Left lobe of liver (tissue), 2 donors: ENCODE measurements at regions not wholly inside any gene's neighbourhood (a gene's known extent, or its start where the extent isn't known, plus 50 kb on each side); places are given as distances from the start of the nearest gene placed in this dataset.
"Not testable (repeated sequence)": the region's sequence is repeated elsewhere in the genome, so short reads cannot be mapped to it uniquely, and the experiment has no call there.

Experiments used
- ATAC-seq: fragments of 200-7000 bp; cut with Tn5 transposase; one replicate; pipeline ENCODE4 v1.9.1; 2020; ENCODE audit warnings: mild to moderate bottlenecking, moderate library complexity
- DNase-seq: peaks from one replicate; pipeline ENCODE4 v3.0.0-alpha.2; 2020; ENCODE audit warnings: low spot score
- donor health status: DM: no; HTN: no; CAD: no; lungs with moderate emphysema.
- donor health status: DM: no; HTN: yes; CAD: no.

DNA sequence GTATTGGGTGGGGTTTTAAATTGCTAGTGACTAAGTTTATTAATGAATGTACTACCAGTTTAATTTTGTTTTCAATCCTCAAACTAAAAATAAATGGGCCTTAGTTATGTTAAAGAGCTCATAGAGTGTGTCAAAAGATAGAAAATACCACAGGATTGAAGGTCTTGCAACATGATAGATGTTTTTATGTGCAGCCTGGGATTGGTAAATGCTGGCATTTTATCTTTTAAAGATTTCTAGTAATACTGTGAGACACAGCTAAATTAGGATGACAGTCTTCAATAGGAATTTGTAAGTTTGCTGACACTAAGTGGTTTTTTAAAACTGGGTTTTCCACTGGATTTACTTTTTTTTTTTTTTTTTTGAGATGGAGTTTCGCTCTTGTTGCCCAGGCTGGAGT, 122.3 kb downstream of the HAUS1 start:
- no peak for ATAC-seq
- DNase-seq: no peak

DNA sequence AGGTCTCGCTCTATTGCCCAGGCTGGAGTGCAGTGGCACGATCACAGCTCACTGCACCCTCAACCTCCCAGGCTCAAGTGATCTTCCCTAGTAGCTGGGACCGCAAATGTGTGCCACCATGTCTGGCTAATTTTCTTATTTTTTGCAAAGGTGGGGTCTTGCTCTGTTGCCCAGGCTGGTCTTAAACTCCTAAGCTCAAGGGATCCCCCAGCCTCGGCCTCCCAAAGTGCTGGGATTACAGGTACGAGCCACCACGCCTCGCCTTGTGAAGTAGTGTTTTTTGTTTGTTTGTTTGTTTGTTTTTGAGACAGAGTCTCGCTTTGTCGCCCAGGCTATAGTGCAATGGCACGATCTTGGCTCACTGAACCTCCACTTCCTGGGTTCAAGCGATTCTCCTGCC, 125.5 kb downstream of the HAUS1 start:
- not testable (repeated sequence) for DNase-seq, ATAC-seq

DNA sequence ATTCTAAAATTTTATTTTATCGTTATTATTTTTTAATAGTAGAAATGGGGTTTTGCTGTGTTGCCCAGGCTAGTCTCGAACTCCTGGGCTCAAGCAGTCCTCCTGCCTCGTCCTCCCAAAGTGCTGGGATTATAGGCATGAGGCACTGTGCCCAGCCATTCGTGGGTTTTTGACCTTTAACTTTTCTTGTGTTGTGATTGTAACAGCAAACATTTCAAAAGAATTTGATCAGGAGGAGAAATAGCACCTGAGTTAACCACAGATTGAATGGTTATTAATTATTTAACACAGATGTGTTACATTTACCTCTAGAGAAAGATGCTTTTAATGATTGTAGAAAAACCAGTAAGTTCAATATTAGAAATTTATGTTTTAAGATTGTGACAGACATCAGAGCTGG, 132.0 kb downstream of the HAUS1 start:
- no peak for DNase-seq
- ATAC-seq: peak; percentile 32

DNA sequence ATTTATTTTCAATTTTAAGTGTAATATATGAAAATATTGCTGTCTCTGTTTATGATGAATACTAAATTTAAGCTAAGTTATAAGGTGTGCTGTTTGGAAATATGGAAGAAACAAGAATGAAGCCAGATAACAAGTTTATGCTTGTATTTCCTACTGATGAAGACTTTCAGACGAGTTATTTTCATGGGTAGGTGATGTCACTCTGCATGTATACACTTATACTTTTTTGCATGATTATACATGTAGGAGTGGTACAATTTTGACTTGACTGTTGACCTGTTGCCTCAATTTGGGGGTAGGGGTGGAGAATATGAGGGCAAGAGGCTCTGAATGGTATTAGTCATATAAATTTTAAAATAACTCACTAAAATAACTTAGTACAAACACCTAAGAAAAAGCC, 133.7 kb downstream of the HAUS1 start:
- DNase-seq (no peak), ATAC-seq (no peak)

DNA sequence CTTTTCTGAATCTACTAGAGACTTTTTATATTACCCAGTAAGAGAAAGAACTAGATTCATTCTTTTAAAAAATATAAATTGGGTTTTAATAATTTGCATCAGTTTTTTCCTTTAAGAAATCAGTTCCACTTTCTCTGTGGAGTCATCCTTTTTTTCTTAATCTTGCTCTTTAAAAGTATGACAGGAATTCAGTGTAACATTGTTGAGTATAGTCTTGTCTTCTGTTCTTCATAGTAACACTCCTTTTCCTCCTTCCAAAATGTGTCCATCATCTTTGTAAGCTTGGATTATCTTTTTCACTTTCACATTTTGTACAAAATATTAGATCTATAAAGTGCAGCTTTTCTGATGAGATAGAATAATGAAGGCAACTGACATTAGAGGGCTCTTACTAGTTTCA, 135.4 kb downstream of the HAUS1 start:
- no peak for ATAC-seq

DNA sequence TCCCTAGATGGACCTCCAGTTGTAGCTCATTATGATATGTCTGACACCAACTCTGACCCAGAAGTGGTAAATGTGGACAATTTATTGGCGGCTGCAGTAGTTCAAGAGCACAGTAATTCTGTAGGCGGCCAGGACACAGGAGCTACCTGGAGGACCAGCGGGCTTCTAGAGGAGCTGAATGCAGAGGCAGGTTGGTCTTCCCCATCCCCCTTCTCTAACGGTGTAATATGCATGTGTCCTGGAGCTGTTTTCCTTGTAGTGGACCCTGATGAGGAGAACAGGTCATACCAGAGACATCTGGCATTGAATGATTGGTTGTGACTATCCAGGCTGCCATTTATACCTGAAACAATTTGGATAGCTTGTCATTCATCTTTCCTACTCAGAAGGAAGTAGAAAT, 135.8 kb downstream of the HAUS1 start:
- ATAC-seq (no peak), DNase-seq (no peak)

More for the DNA sequence above, 135.4 kb downstream of the HAUS1 start:
- DNase-seq: no peak

DNA sequence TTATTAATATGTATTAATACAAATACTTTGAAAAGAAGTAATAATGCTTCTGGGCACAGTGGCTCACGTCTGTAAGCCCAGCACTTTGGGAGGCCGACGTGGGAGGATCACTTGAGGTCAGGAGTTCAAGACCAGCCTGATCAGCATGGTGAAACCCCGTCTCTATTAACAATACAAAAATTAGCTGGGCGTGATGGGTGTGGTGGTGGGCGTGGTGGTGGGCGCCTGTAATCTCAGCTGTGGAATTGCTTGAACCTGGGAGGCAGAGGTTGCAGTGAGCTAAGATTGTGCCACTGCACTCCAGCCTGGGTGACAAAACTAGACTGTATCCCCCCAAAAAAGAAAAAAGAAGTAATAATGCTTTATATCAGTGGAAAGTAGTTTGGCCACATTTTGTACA, 137.2 kb downstream of the HAUS1 start:
- not testable (repeated sequence) for ATAC-seq, DNase-seq

DNA sequence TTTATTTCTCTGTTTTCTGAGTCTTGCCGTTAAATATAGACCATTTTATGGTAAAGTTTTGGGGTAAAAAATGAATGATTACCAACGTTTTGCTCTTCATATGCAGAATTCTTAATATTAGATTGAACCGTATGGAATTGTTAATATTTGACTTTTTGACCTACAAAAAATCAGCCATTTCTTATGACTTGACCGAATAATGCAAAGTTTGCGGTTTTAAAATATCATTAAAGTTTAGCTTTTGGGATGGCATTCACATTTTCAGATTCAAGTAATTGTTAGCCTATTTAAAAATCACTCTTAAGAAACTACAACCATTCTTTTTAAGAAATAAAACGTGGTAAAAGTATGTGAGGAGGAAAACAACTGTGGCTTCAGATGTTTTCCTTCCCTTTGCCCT, 138.0 kb downstream of the HAUS1 start:
- ATAC-seq: no peak
- DNase-seq: no peak

DNA sequence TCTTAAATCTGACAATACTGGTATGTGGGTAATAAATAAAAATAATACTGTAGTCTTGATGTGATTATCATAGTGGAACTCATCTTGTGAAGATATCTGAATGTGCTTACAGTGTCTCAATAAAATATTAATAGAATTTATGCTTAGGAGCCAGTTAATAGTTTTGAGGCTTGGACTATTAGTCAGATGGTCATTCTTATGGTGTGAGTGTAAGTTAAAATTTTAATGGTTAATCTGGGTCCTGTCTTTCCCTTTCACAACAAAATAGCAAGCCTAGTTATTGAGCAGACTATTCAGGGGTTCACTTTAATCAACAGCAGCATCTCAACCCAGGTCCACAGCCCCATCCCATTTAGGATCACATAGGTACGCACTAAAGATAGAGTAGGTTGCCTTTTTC, 138.9 kb downstream of the HAUS1 start:
- no peak for ATAC-seq

DNA sequence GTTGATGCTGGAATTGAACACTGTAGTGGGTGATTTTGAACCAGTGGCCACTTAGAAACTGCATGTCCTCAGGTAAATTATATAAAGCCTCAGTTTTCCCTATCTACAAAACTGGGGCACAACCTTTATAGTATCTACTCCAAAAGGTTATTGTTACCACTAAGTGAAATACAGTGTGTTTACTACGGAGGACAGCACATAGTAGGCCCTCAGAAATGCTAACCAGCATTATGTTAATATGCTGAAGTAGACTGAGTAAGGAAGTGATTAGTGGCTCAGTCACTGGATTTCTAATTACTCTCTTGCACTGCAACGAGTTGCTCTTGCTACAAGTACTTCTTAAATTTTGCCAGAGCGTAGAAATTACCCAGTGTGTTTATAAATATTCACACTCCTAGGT, 139.5 kb downstream of the HAUS1 start:
- ATAC-seq (no peak), DNase-seq (no peak)

More for the DNA sequence above, 138.9 kb downstream of the HAUS1 start:
- DNase-seq: no peak

DNA sequence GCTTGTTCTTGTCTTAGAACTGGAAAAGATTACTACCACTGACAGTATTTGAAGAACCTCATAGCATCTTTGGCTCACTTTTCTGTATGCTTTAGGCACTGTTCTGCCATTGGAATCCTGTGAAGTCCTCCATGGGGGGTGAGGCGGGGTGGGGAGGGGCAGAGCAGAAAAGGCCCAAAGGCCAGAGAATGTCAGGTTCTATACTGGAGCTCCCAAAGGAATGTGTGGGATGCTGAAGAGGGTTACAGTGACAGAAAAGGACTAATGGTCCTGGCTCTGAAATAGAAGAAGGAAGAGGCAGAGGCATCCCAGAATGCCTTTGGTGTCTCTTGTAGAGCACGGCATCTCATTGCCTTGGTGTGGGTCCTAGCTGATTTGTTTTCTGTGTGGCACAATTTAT, 141.9 kb downstream of the HAUS1 start:
- DNase-seq: no peak
- ATAC-seq: no peak

DNA sequence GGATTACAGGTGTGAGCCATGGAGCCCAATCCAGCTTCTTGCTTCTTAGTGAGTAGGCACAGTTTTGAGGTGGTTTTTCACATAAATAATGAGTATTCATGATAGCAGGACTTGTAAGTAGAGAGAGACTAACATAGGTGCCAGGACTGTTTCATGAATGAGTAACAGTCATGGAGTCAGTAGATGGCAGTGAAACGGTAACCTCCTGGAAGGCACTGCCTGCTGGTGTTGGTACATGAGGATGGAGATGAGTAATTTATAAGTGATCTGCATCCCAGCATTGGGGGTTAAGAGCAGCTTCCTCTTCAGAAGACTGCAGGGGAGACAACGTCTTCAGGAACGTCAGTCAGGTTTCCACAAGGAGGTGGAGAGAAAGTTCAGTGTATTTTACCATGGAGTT, 143.8 kb downstream of the HAUS1 start:
- ATAC-seq: no peak
- DNase-seq: no peak

DNA sequence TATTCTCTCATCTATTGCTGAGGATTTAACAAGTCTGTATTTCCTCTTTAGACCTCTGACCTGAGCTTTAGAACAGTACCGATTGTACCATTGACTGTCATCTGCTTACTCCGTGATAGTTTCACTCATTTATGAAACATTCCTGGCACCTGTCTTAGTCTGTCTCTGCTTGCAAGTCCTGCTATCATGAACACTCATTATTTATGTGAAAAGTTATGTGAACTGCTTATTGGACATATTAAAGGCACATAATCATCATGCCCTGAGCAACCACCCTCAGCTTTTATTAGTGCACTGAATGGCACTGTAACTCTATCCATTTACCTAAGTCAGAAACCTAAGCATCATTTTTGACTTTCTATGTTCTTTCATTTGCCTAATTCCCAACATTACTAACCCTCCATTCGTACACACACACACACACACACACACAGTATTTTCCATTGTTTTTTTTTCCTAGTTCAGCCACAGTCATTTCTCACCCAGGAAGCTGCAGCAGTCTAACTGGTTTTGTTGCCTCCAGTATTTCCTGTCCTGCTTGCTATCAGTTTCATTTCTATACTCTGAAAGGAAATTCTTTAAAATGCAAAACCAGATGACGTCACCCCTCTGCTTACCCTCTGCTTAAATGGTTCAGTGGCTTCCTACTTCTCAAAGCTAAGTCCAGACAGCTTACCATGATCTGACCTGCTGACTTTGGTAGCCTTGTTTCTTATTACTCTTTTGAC, 146.1 kb downstream of the HAUS1 start:
- ATAC-seq (peak; percentile 59), DNase-seq (no peak)

DNA sequence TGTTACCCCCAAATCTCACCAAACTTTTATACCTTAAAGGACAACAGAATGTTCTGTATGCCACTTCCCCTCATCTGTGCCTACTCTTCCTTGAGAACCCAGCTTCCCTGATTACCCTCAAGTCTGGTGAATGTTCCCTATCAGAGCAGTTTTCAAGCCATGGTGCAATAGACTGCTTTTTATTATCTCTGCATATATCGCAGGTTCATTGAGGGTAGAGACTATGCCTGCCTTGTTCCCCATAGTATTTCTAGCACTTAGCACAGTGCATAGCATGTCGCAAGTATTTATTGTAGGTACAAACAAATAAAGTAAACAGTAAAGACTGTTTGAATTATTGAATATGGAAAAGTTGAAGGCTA, 146.6 kb downstream of the HAUS1 start:
- ATAC-seq: peak; percentile 35
- DNase-seq: no peak

DNA sequence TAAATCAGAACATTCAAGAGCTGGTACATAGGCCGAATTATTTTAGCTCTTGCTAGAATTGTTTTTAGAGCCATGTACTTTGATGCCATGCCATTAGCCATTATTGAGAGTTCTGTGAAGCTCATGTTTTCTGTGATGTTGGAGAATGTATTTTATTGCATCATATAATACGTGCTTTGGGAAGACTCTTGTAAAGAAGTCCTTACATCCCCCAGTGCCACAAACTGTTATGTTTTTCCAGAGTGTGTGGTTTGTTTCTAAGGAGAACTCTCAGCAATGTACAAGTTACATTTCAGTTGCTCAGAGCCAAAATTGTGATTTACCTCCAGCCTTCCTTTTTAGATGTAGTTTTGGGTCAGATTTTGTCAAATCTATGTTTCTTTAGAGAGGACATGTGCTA, 148.6 kb downstream of the HAUS1 start:
- ATAC-seq: no peak
- no peak for DNase-seq

DNA sequence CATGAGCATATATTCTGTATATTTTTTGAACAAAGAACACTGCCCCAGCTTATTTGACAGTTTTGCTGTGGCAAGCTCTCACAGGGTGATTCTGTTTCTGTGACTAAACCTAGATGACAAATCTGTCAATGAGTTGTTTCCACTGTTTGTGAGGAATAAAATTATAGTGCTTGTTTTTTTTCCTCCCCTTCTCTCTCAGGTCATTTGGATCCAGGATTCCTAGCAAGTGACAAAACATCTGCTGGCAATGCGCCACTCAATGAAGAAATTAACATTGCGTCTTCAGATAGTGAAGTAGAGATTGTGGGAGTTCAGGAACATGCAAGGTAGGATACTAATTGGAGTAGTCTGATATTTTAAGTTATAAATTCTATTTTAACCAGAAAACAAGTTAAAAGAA, 149.3 kb downstream of the HAUS1 start:
- ATAC-seq (no peak), DNase-seq (no peak)

DNA sequence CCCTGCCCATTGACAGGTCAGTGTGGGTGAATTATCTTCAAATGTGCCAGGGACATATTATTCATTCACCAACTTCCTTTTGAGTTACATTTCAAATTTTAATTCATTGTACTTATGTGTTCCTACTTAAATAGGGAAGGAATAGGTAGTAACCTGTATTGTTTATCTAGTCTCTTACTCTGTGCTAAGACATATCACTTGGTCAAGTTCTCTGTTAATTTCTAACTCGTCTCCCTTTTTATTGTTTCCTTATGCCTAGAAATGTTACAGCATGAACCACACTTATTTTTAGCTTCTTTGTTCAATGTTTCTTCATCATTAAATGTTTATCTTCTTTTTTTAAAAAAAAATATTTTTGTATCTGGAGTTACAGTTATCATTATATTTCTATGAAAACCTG, 151.9 kb downstream of the HAUS1 start:
- no peak for ATAC-seq
- DNase-seq: no peak

DNA sequence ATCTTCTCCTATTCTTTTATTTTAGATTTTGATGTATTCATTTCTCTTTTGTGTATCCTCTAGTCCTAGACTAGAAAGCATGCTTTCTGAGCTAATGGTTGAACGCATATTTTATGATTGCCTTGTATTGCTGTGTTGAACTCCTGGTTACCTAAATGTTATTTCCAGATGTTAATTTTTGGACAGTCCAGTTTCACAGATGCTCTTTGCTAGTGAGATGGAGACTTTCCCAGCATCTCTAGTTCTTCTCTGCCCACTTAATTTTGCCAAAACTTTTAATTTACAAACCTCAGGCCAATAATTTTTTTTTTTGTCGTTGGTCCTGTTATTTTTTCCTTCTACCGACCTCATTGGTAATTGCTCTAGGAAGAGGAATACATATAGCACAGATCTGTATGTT, 153.2 kb downstream of the HAUS1 start:
- DNase-seq (no peak), ATAC-seq (no peak)

DNA sequence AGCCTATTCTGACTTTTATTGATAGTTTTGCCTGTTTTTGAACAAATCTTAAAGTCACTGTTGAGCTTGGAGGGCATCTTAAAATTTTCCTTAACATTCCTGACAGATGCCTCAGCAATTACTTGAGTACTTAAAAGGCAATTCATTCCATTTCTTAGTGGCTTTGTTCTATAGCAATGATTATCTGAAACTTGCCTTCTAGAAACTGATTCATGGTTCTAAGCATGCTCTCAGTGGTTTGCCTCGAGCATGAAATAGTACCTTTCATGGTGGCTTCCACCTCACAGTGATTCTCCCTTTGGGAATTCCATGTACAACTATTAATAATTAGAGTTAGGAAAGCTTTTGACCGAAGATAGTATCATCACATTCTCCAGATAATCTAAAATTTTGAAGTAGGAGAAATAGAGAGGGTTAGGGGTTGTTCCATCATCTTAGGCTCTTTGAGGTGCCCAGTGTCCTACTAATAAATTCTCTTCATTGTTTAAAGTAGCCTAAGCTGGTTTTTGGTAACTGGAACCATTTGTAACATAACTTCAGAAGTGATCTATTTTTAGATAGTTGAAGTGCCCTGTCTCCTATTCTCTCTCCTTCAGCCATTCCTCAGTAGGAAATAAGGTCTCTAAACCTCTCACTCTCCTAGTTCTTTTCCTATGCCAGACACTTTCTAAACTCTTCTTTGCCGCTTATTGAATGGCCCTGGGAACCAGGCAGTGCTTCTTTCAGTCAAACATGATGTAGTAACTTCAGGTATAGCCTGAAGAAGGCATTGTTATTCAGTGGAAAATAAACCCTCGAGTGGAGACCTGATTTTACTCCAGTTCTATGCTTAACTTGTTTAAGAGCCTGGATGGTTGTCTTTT, 156.1 kb downstream of the HAUS1 start:
- ATAC-seq: no peak

DNA sequence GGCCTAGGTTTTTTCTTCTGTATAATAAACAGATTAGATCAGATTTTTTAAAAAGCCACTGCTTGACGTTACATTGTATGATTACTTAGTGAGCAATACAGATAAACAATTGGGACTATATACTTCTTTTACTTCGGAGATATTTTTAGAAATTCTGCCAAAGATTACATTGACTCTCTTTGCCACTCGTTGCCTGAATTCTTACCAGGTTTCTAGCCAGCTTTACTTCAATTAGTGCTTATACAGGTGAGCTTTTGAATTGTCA, 156.6 kb downstream of the HAUS1 start:
- no peak for ATAC-seq
- no peak for DNase-seq

More for the DNA sequence above, 156.1 kb downstream of the HAUS1 start:
- DNase-seq: no peak

DNA sequence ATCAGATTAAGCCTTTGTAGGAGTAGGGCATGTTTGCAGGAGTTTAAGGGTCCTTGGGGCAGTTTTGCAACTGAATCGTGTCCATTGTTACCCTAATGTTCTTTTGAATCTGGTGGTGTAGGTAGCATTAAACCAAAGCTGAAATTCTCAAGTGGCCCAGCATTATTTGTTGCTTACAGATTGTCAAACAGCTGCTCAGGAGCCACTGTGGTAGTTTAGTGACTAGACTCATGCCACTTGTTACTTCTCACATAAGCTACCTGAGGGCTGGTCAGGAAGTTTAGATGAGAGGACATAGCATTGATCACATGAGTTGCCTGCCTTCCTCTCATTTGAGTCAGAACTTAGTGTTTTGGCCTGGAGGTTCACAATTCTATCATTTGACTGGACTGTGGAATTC, 157.6 kb downstream of the HAUS1 start:
- no peak for DNase-seq
- no peak for ATAC-seq

DNA sequence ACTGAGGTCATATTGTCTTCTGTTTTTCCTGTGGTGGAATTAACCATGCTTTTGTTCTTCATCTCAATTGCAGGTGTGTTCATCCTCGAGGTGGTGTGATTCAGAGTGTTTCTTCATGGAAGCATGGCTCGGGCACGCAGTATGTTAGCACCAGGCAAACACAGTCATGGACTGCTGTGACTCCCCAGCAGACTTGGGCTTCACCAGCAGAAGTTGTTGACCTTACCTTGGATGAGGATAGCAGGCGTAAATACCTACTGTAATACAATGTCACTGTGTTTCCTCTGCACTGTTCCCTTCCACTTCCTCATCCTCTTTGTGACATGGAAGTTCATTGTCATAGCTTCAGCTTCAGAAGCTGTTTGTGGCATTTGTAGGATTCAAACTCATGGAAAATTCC, 158.7 kb downstream of the HAUS1 start:
- ATAC-seq: no peak
- DNase-seq: no peak

DNA sequence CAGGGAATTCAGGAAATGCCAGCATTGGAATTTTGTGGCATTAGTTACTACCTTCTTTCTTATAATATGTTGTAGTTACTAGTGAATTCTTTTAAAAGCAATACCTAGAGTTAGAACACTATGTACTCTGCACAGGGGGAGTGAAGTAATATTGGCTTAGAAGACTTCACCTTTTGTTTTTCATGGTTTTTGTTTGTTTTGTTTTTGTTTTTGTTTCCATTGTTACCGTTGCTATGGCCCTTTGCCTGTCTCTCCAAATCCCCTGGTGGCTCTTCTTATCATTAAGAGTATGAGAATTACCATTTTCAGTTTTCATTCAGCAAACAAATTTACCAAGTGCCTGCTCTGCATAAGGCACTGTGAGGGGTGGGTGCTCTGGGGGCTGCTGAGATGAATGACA, 160.1 kb downstream of the HAUS1 start:
- ATAC-seq: no peak

More for the DNA sequence above, 160.1 kb downstream of the HAUS1 start:
- DNase-seq: no peak
